ENCODE measurements at regions not wholly inside any gene's neighbourhood (a gene's known extent, or its start where the extent isn't known, plus 50 kb on each side); places are given as distances from the start of the nearest gene placed in this dataset.

- ATAC-seq (replicated peaks in 6 of 8), result peak in 1 of 8 experiments; percentile 20
- Histone ChIP-seq H3K4me3 (no peak overlapping the region), H3K27ac (no peak overlapping the region), H3K4me1 (replicated peaks in 1 of 2) (peaks cover 0 to 10% of the 10 kb centered on the region in 2 donors)
- in situ Hi-C loops (cut with MboI; ENCODE audit: low pct_unique_long_range_greater_than_20kb in 2 of 9, low sequenced_read_pairs in 9 of 9, unreplicated experiment in 9 of 9), result no loop called here
- 90 to 100% (median 95%) methylated on average over 2 of the region's 2 CpGs; no CpG with 5 or more reads in 3 of the 10 experiments for WGBS, 10 experiments
Observed at GRCh38 chr20:56799187-56799586, 170.1 kb downstream of the TFAP2C start.

GRCh38 chr20:56800088-56800487, 171.0 kb downstream of the TFAP2C start:
- Histone ChIP-seq H3K4me3 (no peak overlapping the region), H3K27ac (no peak overlapping the region), H3K4me1 (replicated peaks in 1 of 2) (peaks cover 0 to 16% of the 10 kb centered on the region in 2 donors)
- in situ Hi-C loops (cut with MboI; ENCODE audit: low pct_unique_long_range_greater_than_20kb in 2 of 9, low sequenced_read_pairs in 9 of 9, unreplicated experiment in 9 of 9), result no loop called here
- no peak for ATAC-seq (replicated peaks in 6 of 8)
- 71 to 100% (median 87%) methylated on average over 1 to 4 of the region's 4 CpGs; no CpG with 5 or more reads in 2 of the 10 experiments for WGBS, 10 experiments

- Histone ChIP-seq H3K27ac (no peak overlapping the region), H3K4me1 (replicated peaks in 1 of 2) (peaks cover 0 to 21% of the 10 kb centered on the region in 2 donors), H3K4me3 (no peak overlapping the region)
- WGBS, 10 experiments, result 16 to 85% (median 55%) methylated on average over 5 to 14 of the region's 19 CpGs; no CpG with 5 or more reads in 1 of the 10 experiments
- in situ Hi-C loops (cut with MboI; ENCODE audit: low pct_unique_long_range_greater_than_20kb in 2 of 9, low sequenced_read_pairs in 9 of 9, unreplicated experiment in 9 of 9), result no loop called here
- peak in 2 of 8 experiments; percentile 19 to 51 for ATAC-seq (replicated peaks in 6 of 8)
Observed at GRCh38 chr20:56801971-56802755, 173.1 kb downstream of the TFAP2C start.

GRCh38 chr20:56802805-56803204, 173.7 kb downstream of the TFAP2C start:
- H3K27ac ChIP-seq, result no peak overlapping the region
- 49 to 85% (median 78%) methylated on average over 4 to 13 of the region's 20 CpGs; no CpG with 5 or more reads in 5 of the 10 experiments for WGBS, 10 experiments

GRCh38 chr20:56805313-56805712, 176.2 kb downstream of the TFAP2C start:
- ATAC-seq (replicated peaks in 6 of 8), result no peak
- Histone ChIP-seq H3K27ac (peak overlapping the region in 1 of 2 donors; percentile 16), H3K4me3 (no peak overlapping the region), H3K4me1 (replicated peaks in 1 of 2) (peaks cover 2 to 26% of the 10 kb centered on the region in 2 donors)
- in situ Hi-C loops (cut with MboI; ENCODE audit: low pct_unique_long_range_greater_than_20kb in 2 of 9, low sequenced_read_pairs in 9 of 9, unreplicated experiment in 9 of 9), result no loop called here
- no CpG with 5 or more reads among the region's 4 CpGs for WGBS, 10 experiments

More at GRCh38 chr20:56802805-56803204, 173.7 kb downstream of the TFAP2C start:
- in situ Hi-C loops (cut with MboI; ENCODE audit: low pct_unique_long_range_greater_than_20kb in 2 of 9, low sequenced_read_pairs in 9 of 9, unreplicated experiment in 9 of 9), result no loop called here
- Histone ChIP-seq H3K4me1 (replicated peaks in 1 of 2) (peaks cover 0 to 22% of the 10 kb centered on the region in 2 donors), H3K4me3 (no peak overlapping the region)
- no peak for ATAC-seq (replicated peaks in 6 of 8)

GRCh38 chr20:56805966-56806365, 176.9 kb downstream of the TFAP2C start:
- Histone ChIP-seq H3K4me1 (replicated peaks in 1 of 2) (peaks cover 2 to 26% of the 10 kb centered on the region in 2 donors), H3K27ac (no peak overlapping the region), H3K4me3 (no peak overlapping the region)
- 80 to 100% (median 85%) methylated on average over 1 to 2 of the region's 9 CpGs; no CpG with 5 or more reads in 6 of the 10 experiments for WGBS, 10 experiments
- in situ Hi-C loops (cut with MboI; ENCODE audit: low pct_unique_long_range_greater_than_20kb in 2 of 9, low sequenced_read_pairs in 9 of 9, unreplicated experiment in 9 of 9), result no loop called here
- no peak for ATAC-seq (replicated peaks in 6 of 8)

- H3K27ac ChIP-seq, result no peak overlapping the region
- peaks cover 2 to 26% of the 10 kb centered on the region in 2 donors for H3K4me1 ChIP-seq (replicated peaks in 1 of 2)
- H3K4me3 ChIP-seq, result no peak overlapping the region
- peak in 1 of 8 experiments; percentile 21 for ATAC-seq (replicated peaks in 6 of 8)
- in situ Hi-C loops (cut with MboI; ENCODE audit: low pct_unique_long_range_greater_than_20kb in 2 of 9, low sequenced_read_pairs in 9 of 9, unreplicated experiment in 9 of 9), result no loop called here
- WGBS, 10 experiments, result 27 to 80% (median 61%) methylated on average over 1 to 4 of the region's 18 CpGs; no CpG with 5 or more reads in 4 of the 10 experiments
Observed at GRCh38 chr20:56806952-56807517, 177.9 kb downstream of the TFAP2C start.

- peak in 2 of 8 experiments; percentile 48 to 57 for ATAC-seq (replicated peaks in 6 of 8)
- in situ Hi-C loops (cut with MboI; ENCODE audit: low pct_unique_long_range_greater_than_20kb in 2 of 9, low sequenced_read_pairs in 9 of 9, unreplicated experiment in 9 of 9), result no loop called here
- no peak overlapping the region for H3K4me3 ChIP-seq
- peaks cover 2 to 17% of the 10 kb centered on the region in 2 donors for H3K4me1 ChIP-seq (replicated peaks in 1 of 2)
- 42 to 64% (median 60%) methylated on average over 1 to 6 of the region's 10 CpGs; no CpG with 5 or more reads in 6 of the 10 experiments for WGBS, 10 experiments
- no peak overlapping the region for H3K27ac ChIP-seq
Observed at GRCh38 chr20:56808117-56808725, 179.1 kb downstream of the TFAP2C start.

GRCh38 chr20:56808732-56809131, 179.6 kb downstream of the TFAP2C start:
- H3K27ac ChIP-seq, result no peak overlapping the region
- WGBS, 10 experiments, result no CpG with 5 or more reads among the region's 8 CpGs
- H3K4me1 ChIP-seq (replicated peaks in 1 of 2), result peaks cover 2 to 17% of the 10 kb centered on the region in 2 donors
- peak in 1 of 8 experiments; percentile 40 for ATAC-seq (replicated peaks in 6 of 8)
- in situ Hi-C loops (cut with MboI; ENCODE audit: low pct_unique_long_range_greater_than_20kb in 2 of 9, low sequenced_read_pairs in 9 of 9, unreplicated experiment in 9 of 9), result no loop called here
- no peak overlapping the region for H3K4me3 ChIP-seq

- peak in 2 of 8 experiments; percentile 18 to 67 for ATAC-seq (replicated peaks in 6 of 8)
- Histone ChIP-seq H3K27ac (no peak overlapping the region), H3K4me3 (no peak overlapping the region), H3K4me1 (replicated peaks in 1 of 2) (peaks cover 2 to 13% of the 10 kb centered on the region in 2 donors)
- in situ Hi-C loops (cut with MboI; ENCODE audit: low pct_unique_long_range_greater_than_20kb in 2 of 9, low sequenced_read_pairs in 9 of 9, unreplicated experiment in 9 of 9), result no loop called here
- WGBS, 10 experiments, result 67 to 100% (median 100%) methylated on average over 1 to 6 of the region's 12 CpGs; no CpG with 5 or more reads in 3 of the 10 experiments
Observed at GRCh38 chr20:56809668-56810067, 180.6 kb downstream of the TFAP2C start.

- 17 to 100% (median 65%) methylated on average over 1 to 4 of the region's 6 CpGs; no CpG with 5 or more reads in 4 of the 10 experiments for WGBS, 10 experiments
- H3K4me3 ChIP-seq, result no peak overlapping the region
- no peak for ATAC-seq (replicated peaks in 6 of 8)
- no peak overlapping the region for H3K27ac ChIP-seq
- H3K4me1 ChIP-seq (replicated peaks in 1 of 2), result peaks cover 2 to 9% of the 10 kb centered on the region in 2 donors
- in situ Hi-C loops (cut with MboI; ENCODE audit: low pct_unique_long_range_greater_than_20kb in 2 of 9, low sequenced_read_pairs in 9 of 9, unreplicated experiment in 9 of 9), result no loop called here
Observed at GRCh38 chr20:56810141-56810540, 181.0 kb downstream of the TFAP2C start.

GRCh38 chr20:56815796-56816195, 186.7 kb downstream of the TFAP2C start:
- Histone ChIP-seq H3K4me3 (no peak overlapping the region), H3K4me1 (replicated peaks in 1 of 2) (no peaks in the 10 kb centered on the region), H3K27ac (no peak overlapping the region)
- no peak for ATAC-seq (replicated peaks in 6 of 8)
- 17 to 100% (median 80%) methylated on average over 1 to 3 of the region's 6 CpGs; no CpG with 5 or more reads in 6 of the 10 experiments for WGBS, 10 experiments
- in situ Hi-C loops (cut with MboI; ENCODE audit: low pct_unique_long_range_greater_than_20kb in 2 of 9, low sequenced_read_pairs in 9 of 9, unreplicated experiment in 9 of 9), result no loop called here

GRCh38 chr20:56816349-56816748, 187.2 kb downstream of the TFAP2C start:
- in situ Hi-C loops (cut with MboI; ENCODE audit: low pct_unique_long_range_greater_than_20kb in 2 of 9, low sequenced_read_pairs in 9 of 9, unreplicated experiment in 9 of 9), result no loop called here
- no peak for ATAC-seq (replicated peaks in 6 of 8)
- Histone ChIP-seq H3K4me3 (no peak overlapping the region), H3K4me1 (replicated peaks in 1 of 2) (no peaks in the 10 kb centered on the region), H3K27ac (no peak overlapping the region)
- WGBS, 10 experiments, result 31 to 91% (median 73%) methylated on average over 2 to 5 of the region's 7 CpGs; no CpG with 5 or more reads in 3 of the 10 experiments
